H1 (cell line): ENCODE measurements at regions not wholly inside any gene's neighbourhood (a gene's known extent, or its start where the extent isn't known, plus 50 kb on each side); places are given as distances from the start of the nearest gene placed in this dataset.

Experiments used
- CTCF ChIP-seq, 3 experiments: IDR thresholded peaks; 1 replicate in 2 of 3; 2 replicates in 1 of 3; pipeline versions ENCODE4 v1.5.1 to v1.6.1; 2011; ENCODE audit warnings: low read length in 3 of 3, mild to moderate bottlenecking in 3 of 3, inconsistent platforms in 2 of 3, low read depth in 1 of 3, moderate library complexity in 1 of 3; ENCODE audit not compliant: insufficient read depth in 1 of 3; ENCODE audit errors: control extremely low read depth in 1 of 3
- TF ChIP-seq, protein P1 (sequence below): IDR thresholded peaks from 2 replicates; pipeline ENCODE4 v1.6.1; 2012; ENCODE audit warnings: low read length, inconsistent platforms

DNA sequence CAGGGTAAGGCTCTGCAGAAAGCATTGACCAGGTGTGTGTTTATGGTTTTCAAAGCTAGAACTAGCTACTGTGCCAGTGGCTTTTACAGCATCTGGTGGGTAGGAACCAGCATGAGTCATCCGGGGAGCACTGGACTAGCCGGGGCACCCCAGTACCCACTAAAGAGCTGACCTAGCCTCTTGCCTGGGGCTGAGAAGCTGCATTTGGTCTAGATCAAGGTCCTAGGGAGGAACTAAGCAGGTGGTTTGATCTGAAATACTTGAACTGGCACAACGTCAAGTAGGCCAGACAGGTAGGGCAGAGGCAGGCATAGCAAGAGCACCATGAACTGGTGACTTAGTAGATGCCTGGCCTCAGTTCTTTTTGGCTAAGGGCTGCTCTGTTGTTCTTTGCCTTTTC, 109.8 kb upstream of the PTPRK start:
- TF ChIP-seq, protein P1, sequence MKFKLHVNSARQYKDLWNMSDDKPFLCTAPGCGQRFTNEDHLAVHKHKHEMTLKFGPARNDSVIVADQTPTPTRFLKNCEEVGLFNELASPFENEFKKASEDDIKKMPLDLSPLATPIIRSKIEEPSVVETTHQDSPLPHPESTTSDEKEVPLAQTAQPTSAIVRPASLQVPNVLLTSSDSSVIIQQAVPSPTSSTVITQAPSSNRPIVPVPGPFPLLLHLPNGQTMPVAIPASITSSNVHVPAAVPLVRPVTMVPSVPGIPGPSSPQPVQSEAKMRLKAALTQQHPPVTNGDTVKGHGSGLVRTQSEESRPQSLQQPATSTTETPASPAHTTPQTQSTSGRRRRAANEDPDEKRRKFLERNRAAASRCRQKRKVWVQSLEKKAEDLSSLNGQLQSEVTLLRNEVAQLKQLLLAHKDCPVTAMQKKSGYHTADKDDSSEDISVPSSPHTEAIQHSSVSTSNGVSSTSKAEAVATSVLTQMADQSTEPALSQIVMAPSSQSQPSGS = no peak
- no peak for TF ChIP-seq CTCF (IDR thresholded peaks at IDR 0.05; ENCODE audit: control extremely low read depth in 1 of 3, insufficient read depth in 1 of 3, low read depth in 1 of 3, low read length in 3 of 3)
